ENCODE measurements at regions not wholly inside any gene's neighbourhood (a gene's known extent, or its start where the extent isn't known, plus 50 kb on each side); places are given as distances from the start of the nearest gene placed in this dataset.
A peak's percentile ranks its signal among the peaks of the same experiment; 100 is the strongest.
"Not testable (repeated sequence)": the region's sequence is repeated elsewhere in the genome, so short reads cannot be mapped to it uniquely, and the experiment has no call there.

DNA sequence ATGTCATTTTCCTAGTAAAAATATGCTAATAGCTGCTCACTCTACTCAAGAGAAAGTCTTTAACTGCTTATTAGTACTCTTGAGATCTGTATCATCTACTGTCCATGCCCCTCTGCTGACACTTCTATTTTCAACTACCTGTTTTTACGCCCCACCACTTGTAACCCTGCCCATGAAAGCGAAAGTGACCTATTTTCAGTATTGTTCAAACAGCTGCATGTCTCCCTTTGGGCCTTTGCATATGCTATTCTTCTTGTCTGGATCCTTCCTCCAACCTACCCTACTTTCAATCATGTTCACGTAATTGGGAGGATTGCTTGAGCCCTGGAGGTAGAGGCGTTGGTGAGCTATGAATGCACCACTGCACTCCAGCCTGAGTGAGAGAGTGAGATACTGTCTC lies 1481.3 kb downstream of the GATA3 start:
- ATAC-seq (ENCODE audit: poor library complexity) (no peak), DNase-seq (no peak)
- intact Hi-C loops (cut with DNase I) = no loop called here

DNA sequence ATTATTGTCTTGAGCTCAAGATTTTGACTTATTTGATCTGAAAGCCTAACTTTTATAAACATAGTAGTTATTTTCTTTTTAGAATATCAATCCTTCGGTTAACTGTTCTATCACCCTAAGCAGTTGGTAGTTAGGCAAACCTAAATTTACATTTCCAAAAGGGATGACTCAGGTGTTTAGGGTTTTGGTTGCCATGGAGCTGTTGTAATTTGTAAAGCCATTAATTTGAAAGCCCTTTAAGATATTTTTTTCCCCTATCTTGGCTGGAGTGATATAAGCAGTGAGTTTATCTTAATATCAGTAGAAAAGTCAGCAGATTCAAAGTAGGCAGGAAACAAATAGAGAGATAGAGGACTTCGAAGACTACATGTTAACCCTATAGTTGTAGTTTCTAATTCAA lies 1472.6 kb upstream of the CELF2 start:
- ATAC-seq (ENCODE audit: poor library complexity) (no peak), DNase-seq (no peak)
- intact Hi-C loops (cut with DNase I) = no loop called here

DNA sequence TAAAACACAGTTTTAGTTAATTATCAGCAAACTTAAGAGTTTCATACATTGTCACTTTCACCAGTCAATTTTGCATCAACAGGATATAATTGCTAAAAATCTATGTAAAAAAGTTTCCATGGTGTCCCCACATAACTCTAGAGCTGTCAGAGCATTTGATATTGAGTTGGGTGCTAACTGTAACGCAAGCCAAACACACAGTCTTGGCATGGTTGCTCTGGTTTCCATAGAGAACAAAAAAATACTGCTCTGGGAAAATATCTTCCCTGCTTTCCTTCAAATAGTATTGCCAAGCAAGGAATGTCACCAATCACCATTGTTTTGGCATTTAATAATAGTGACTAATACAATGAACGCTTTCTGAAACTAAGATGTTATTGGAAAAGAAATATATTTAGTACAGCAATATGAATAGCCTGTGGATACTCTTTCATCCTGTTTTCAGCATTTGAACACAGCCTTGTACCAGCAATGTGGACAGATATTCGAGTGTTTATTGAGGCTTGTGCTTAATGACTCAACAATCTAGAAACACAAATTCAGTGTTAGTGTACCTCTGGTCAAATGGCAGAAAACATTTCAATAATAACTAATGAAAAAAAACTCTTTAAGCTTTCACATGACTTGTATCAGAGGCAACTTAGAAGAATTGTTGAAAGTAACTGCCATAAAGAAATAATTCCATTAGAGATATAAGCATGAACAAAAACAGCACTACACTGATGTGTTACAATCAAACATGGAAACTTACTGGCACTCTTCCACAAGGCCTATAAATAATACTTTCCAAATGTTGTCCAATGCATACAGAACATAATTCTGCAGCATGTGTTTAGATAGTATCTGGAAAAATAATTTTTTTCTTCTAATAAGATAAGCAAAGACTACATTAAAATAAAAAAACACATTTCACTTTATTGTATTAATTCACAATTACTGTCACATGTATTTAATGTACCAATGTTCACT lies 1469.5 kb upstream of the CELF2 start:
- intact Hi-C loops (cut with DNase I) = no loop called here
- DNase-seq (no peak), ATAC-seq (ENCODE audit: poor library complexity) (peak; percentile 94)

DNA sequence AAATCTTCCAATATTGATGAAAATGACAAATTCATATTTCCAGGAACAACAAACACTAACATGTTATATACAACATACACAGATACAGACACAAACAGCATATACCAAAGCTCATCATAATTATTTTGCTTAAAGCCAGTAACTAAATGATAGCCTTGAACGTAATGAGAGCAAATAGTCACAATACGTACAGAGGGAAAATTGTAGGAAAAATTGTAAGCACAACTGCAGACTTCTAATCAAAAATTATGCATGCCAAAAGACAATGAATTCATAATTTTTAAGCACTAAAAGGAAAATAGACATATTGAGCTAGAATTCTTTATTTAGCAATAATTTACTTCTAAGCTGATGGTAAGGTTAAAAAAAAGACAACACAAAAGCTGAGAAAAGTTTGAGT lies 1466.9 kb upstream of the CELF2 start:
- intact Hi-C loops (cut with DNase I) = no loop called here
- DNase-seq (no peak), ATAC-seq (ENCODE audit: poor library complexity) (no peak)

DNA sequence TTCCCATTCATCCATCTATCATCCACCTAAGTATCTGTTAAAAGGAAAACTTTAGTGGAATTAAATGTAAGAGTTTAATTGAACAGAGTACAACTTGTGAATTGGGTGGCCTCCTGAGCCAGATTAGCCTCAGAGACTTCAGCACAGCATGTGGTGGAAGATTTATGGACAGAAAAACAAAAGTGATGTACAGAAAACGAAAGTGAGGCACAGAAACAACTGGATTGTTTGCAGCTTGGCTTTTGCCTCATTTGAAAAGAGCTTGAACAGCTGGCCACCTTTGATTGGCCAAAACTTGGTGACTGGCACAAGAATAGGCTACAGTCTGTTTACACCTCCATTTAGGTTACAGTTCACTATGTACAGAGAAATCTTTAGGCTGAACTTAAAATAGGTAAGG lies 1463.4 kb upstream of the CELF2 start:
- DNase-seq (no peak), ATAC-seq (ENCODE audit: poor library complexity) (no peak)
- intact Hi-C loops (cut with DNase I) = no loop called here

DNA sequence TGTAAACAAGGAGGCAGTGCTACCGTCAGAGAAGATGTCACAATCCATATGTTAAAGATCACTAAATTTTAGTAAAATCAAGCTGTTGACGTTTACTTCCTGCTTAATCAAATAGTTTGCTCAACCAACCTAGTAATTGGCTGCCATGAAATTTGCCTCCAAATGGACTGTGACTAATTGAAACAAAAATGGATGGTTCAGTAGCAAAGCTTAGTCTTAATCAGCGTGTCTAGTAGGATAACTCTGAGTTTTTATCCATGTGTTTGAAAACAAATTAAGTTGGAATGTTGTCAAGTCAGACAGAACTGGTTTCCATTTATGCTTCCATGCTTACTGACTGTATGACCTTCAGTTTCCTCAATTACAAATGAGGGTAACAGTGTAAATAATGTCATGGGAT lies 1456.7 kb upstream of the CELF2 start:
- ATAC-seq (ENCODE audit: poor library complexity) (no peak), DNase-seq (no peak)
- intact Hi-C loops (cut with DNase I) = no loop called here

DNA sequence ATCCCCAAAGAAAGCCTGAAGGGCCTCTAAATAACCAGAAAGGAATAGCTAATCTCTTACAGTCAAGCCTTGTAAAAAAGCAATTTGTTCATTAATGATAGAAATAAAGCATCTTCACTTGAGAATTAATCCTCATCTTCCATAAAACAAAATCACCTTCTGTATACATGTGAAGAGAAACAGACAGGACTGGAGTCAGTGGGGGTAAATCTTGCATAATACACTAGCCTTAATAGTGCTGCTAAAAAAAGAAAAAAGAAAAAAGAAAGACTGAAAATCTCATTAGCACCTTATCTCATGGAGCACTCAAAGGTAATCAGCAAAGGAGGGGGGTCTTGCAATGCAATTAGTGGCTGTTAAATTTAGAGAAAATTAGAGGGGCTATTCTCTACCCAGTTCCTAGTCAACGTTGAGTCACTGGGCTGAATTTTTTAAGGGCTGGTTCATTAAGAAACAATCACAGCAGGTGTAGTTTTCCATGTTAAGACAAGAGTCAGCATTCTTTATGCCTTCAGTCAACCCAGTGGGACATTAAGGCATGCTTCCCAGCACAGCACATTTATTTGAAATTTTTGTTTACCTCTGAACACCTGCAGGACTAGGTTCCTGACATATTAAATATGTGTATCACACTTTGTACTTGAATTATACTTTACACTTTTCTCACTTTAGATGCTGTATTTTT lies 1455.7 kb upstream of the CELF2 start:
- DNase-seq = no peak
- no peak for ATAC-seq (ENCODE audit: poor library complexity)

DNA sequence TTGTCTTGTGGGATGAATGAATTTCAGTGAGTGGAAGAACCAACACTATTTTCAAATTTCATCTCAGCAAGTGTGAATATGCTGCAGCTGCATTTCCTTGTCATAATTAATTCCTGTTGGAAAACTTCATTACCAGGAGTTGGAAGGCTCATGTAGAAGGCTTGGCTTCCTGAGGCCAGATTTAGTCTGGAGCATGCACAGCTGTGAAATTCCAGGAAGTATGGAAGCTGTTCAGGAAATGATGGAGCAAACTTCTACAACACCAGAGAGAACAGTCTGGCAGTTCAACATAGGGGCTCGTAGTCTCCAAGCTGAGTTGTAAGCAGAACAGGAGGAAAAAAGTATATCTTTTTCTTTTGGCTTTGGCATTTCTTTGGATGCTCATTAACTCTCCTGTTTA lies 1439.9 kb upstream of the CELF2 start:
- no peak for DNase-seq
- intact Hi-C loops (cut with DNase I) = no loop called here
- no peak for ATAC-seq (ENCODE audit: poor library complexity)

More for the DNA sequence above, 1455.7 kb upstream of the CELF2 start:
- intact Hi-C loops (cut with DNase I) = no loop called here

DNA sequence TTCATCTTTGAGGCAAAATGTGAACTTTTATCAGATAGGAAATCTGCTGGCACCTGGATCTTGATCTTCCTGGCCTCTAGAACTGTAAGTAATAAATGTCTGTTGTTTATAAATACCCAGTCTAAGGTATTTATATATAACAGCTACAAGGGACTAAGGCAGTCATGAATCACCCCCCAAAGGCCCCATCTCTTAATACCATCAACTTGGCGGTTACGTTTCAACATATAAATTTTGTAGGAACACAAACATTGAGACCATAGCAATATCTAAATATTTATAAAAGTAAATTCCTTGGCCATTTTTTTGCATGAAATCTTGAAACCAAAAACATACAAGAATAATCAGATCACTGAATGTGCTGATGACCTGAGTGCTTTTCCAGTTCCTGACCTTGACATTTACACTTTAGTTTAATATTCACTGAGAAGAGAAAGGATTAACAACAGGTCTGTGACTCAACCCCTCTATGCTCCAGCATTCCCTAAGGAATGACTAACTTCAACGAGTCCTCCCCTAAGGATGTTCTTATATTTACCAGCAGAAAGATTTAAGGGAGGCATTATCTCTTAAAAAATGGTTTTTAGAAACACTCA lies 1438.5 kb upstream of the CELF2 start:
- intact Hi-C loops (cut with DNase I) = no loop called here
- no peak for ATAC-seq (ENCODE audit: poor library complexity)
- no peak for DNase-seq

DNA sequence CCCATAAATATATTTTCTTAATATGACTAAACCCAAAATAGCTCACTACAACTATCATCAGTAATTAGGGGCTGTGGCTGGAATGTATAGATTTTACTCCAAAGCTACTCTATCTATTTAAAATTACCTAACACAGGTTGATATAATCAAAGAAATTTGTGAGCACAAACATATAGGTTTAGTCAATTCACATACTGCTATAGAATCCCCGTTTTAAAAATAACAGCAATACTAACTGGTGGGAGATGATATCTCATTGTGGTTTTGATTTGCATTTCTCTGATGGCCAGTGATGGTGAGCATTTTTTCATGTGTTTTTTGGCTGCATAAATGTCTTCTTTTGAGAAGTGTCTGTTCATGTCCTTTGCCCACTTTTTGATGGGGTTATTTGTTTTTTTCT lies 1434.9 kb upstream of the CELF2 start:
- intact Hi-C loops (cut with DNase I); ATAC-seq (ENCODE audit: poor library complexity); DNase-seq: not testable (repeated sequence)

DNA sequence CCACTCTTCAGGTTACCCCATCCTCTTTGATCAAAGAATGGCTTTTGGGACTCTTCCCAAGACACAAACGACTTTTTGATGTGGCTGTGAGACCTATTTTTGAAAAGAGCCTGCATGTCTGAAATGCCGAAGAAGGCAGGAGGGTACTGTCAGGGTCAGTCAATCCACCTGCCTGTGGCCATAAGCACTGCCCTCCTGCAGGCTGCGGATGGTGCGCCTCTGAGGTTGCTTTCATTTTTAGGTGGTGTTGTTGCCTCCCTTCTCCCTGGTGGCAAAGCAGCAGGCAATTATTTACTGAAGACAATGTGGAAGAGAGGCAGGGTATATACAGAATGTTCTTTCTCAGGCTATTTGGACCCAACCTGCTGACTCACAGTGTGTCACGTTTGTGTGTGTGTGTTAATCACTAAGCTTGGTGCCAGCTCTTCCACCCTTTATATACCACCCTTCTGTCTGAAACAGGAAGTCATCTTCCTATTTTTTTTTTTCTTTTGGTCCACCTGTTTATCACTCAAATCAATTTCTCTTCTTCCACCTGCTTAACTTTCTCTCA lies 1421.2 kb upstream of the CELF2 start:
- ATAC-seq (ENCODE audit: poor library complexity) = no peak
- intact Hi-C loops (cut with DNase I) = no loop called here
- no peak for DNase-seq

DNA sequence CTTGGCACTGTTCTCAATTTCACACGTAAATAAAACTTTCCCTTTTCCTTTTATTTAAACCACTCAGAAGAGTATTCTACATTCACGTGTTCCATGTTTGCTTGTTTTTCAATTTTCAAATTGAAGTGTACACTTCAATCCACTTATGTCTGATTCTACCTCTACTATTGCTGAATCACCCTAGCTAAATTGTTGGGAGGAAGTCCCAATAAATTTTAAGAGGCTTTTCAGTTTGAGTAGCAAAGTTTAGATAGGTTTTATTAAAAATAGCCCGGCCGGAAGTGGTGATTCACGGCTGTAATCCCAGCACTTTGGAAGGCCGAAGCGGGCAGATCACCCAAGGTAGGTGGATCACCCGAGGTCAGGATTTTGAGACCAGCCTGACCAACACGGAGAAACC lies 1414.7 kb upstream of the CELF2 start:
- intact Hi-C loops (cut with DNase I) = no loop called here
- ATAC-seq (ENCODE audit: poor library complexity) = no peak

DNA sequence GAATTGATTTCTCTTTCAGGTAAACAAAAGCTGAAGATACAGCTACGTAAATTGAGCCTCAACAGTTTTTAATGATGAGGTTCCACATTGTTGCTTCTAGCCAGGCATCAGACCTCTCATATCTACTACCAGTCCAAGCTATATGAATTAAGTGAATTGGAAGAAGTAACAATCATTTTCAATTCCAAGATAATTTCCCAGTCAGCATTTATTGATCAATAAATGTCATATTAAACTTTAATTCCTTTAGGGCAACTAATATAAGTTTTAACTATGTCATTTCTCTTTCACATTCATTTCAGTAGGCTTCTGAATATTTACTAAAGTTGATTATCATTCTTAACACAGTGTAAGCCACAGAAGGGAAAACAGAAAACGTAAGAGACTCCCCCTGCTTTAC lies 1413.7 kb upstream of the CELF2 start:
- intact Hi-C loops (cut with DNase I) = no loop called here

More for the DNA sequence above, 1414.7 kb upstream of the CELF2 start:
- no peak for DNase-seq

DNA sequence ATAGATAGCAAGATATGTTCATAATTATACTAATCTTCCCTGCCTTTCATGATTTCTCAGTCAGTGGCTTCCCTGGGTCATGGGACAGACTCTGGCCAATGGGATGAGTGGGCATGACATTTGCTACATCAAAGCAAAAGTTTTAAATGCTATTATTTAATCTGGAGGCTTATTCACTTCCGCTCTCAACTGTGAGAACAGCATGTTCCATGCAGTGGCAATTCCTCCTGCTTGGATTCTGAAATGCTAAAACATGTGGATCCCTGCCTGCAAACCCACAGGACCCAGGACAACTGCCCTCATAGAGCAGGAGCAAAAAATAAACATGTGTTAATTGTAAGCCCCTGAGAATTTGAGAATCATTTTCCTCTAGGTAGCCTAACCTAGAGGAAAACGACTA lies 1412.4 kb upstream of the CELF2 start:
- ATAC-seq (ENCODE audit: poor library complexity) = no peak
- intact Hi-C loops (cut with DNase I) = no loop called here
- DNase-seq = no peak

More for the DNA sequence above, 1413.7 kb upstream of the CELF2 start:
- DNase-seq (no peak), ATAC-seq (ENCODE audit: poor library complexity) (no peak)

DNA sequence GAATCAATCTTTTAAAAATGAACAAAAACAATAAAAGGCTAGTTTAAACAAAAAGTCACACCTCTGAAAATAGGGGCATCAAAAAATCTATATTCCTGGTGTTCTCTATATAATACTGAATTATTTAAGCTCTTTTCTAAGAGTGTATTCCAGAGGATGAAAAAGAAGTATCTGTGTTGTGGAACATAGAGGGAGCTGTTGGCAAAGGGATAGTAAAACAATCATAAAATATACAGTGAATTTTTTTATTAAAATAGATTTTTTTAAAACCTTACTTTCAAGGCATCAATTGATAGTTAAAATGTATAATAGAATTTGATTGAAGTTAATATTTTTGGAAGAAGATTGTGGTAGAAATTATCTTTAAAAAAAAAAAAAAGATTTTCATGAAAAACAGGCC lies 1409.1 kb upstream of the CELF2 start:
- intact Hi-C loops (cut with DNase I) = no loop called here
- ATAC-seq (ENCODE audit: poor library complexity) = no peak
- DNase-seq = no peak

DNA sequence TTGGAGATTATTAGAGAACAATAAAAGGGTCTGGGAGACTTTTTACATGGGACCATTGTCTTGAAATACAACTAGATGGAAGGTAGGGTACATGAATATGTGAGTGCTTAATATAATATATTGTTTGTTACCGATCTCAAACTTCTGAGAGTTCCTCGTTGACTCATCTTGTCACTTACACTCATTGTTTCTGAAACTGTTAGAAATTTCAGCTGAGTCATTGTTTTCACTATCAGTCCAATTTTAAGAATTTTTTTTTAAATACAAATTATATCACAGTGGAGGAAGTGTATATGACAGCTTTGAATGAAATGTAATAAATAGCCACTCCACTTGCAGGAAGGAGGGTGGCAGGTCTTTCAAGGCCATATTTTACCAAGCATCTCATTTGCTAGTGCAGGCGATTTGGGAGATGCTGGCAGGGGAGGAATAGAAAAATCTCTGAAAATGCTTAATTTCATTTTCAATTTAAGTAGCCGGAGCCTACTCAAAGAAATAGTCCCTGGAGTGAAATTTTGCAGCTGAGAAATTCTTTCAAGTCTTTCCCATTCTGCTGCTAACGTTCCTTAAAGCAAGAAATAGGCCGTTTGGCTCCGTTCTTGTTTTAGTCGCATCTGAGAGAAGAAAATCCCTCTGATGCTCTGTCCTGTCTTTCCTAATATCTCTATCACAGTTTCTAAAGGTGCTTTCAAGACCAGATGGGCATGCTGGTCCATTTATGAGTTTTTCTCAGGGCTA lies 1404.2 kb upstream of the CELF2 start:
- no peak for ATAC-seq (ENCODE audit: poor library complexity)
- intact Hi-C loops (cut with DNase I) = no loop called here
- no peak for DNase-seq

DNA sequence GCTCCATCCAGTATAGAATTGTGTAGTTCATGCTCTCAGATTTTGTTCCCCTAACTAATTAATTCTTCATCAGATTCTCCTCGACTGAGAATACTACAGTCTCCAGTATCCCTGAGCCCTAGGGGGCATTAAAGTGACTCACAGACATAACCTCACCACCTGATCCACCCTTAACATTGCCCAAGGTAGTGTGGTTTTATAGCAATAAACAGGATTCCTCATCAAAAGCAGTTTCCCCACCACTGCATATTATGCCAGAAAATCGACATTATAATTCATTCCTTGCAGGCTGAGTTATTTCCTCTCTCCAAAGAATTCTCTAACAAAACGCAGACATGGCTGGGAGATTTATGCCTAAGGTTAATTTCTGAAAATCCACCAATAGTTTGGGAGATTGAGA lies 1402.5 kb upstream of the CELF2 start:
- intact Hi-C loops (cut with DNase I) = no loop called here
- no peak for DNase-seq
- no peak for ATAC-seq (ENCODE audit: poor library complexity)

DNA sequence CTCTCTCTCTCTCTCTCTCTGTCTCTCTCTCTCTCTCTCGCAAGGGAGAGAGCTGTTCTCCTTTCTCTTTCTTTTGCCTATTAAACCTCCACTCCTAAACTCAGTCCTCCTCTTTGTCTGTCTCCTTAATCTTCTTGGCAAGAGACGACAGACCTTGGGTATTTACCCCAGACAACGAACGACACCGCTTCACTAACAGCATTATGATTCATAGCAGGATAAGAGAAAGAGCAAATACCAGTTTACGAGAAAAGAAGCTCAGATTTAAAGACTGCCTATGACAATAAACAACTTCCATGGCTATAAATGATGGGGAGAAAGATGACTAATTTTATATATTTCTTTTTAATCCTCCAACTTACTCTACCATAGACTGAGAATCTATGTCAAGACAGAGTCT lies 1396.5 kb upstream of the CELF2 start:
- intact Hi-C loops (cut with DNase I) = no loop called here
- no peak for ATAC-seq (ENCODE audit: poor library complexity)
- DNase-seq = no peak

DNA sequence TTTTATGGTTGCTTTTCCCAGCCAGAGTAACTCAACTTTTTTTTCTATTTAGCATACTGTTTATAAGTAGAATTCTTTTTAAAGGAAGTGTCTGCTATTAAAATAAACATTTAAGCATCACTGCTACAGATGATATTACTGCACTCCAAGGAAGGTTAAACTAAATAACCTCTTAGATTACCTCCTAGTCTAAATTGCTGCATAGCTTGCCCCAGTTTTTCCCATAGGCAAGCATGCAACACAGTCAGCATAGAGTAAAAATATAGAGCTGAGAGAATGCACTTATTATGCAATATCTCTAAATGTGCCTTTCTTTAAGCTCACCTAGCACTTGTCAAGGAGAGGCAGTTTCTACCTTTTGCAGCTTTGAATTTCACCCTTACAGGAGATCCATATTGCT lies 1392.4 kb upstream of the CELF2 start:
- ATAC-seq (ENCODE audit: poor library complexity) (no peak), DNase-seq (no peak)
- intact Hi-C loops (cut with DNase I) = no loop called here
